HepG2 (cell line): ENCODE measurements at regions not wholly inside any gene's neighbourhood (a gene's known extent, or its start where the extent isn't known, plus 50 kb on each side); places are given as distances from the start of the nearest gene placed in this dataset.

ENCODE experiments used
- ATAC-seq: fragments of 200-7000 bp; cut with Tn5 transposase; 3 replicates; pipeline ENCODE4 v1.9.1; 2020; ENCODE audit warnings: mild to moderate bottlenecking, moderate library complexity
- BruUV-seq: library from RNA; stranded (reverse); fragments of 400-500 nt; replicated peaks from 2 replicates; lab custom pipeline; 2021; lab: Mats Ljungman, UMichigan
- CTCF ChIA-PET: fragments of 300-600 bp; formaldehyde crosslinking; extraction: SDS; loops from one replicate; lab custom pipeline; 2021; ENCODE audit warnings: low total read pairs, inconsistent platforms, low intra/inter-chr PET ratio; lab: Yijun Ruan, JAX
- POLR2A ChIA-PET: fragments of 350-600 bp; sonication (Branson Sonifier 250); formaldehyde crosslinking; loops from one replicate; lab custom pipeline; 2020; ENCODE audit warnings: antibody characterized with exemption, inconsistent platforms; lab: Yijun Ruan, JAX
- DNase-seq: peaks from one replicate; pipeline ENCODE4 v3.0.0-alpha.2; 2015; ENCODE audit warnings: low spot score
- FAIRE-seq: peaks from 3 replicates; lab custom pipeline; 2011; peaks lifted over from hg19 to GRCh38; lab: Jason Lieb, UNC
- H2AFZ ChIP-seq: one replicate; pipeline ENCODE4 v1.6.1; 2011; ENCODE audit warnings: low read length, inconsistent platforms
- H3K27ac ChIP-seq: fragments of 300-600 bp; 3 replicates; pipeline ENCODE4 v1.8.0; 2011; ENCODE audit warnings: mixed run types, mild to moderate bottlenecking, mixed read lengths, low read length, inconsistent platforms; ENCODE audit not compliant: insufficient read depth; ENCODE audit errors: extremely low read length
- H3K27me3 ChIP-seq, 2 experiments: fragments of 200-600 bp in 1 of 2; 2 replicates in 1 of 2; 3 replicates in 1 of 2; pipeline versions ENCODE4 v1.6.0 to v1.8.0; 2011; ENCODE audit warnings: low read length in 2 of 2, mild to moderate bottlenecking in 2 of 2, moderate library complexity in 2 of 2, inconsistent platforms in 1 of 2; ENCODE audit not compliant: insufficient read depth in 2 of 2, control insufficient read depth in 1 of 2
- H3K36me3 ChIP-seq, 2 experiments: fragments of 200-600 bp in 1 of 2; replicated peaks in 1 of 2; 2 replicates in 1 of 2; 3 replicates in 1 of 2; pipeline versions ENCODE4 v1.5.1 to v1.8.0; 2011; ENCODE audit warnings: low read length in 2 of 2, inconsistent platforms in 1 of 2; ENCODE audit not compliant: insufficient read depth in 2 of 2, control insufficient read depth in 1 of 2
- H3K4me1 ChIP-seq: 2 replicates; pipeline ENCODE4 v1.5.1; 2012; ENCODE audit warnings: low read length, inconsistent platforms; ENCODE audit not compliant: insufficient read depth
- H3K4me2 ChIP-seq: 2 replicates; pipeline ENCODE4 v1.6.0; 2011; ENCODE audit warnings: low read depth, low read length, inconsistent platforms
- H3K4me3 ChIP-seq, 3 experiments: fragments of 200-600 bp in 1 of 3; sonication (generic), shearing (Covaris generic) in 1 of 3; replicated peaks in 1 of 3; 2 replicates each; pipeline ENCODE4 v1.5.1; 2011 to 2016; ENCODE audit warnings: low read length in 3 of 3, inconsistent platforms in 2 of 3, low read depth in 2 of 3, mild to moderate bottlenecking in 2 of 3, control low read depth in 1 of 3, mixed read lengths in 1 of 3; ENCODE audit not compliant: insufficient read depth in 1 of 3
- H3K79me2 ChIP-seq: one replicate; pipeline ENCODE4 v1.6.1; 2011; ENCODE audit warnings: low read length, inconsistent platforms; ENCODE audit not compliant: insufficient read depth
- H3K9ac ChIP-seq: 2 replicates; pipeline ENCODE4 v1.6.0; 2011; ENCODE audit warnings: mild to moderate bottlenecking, low read depth, low read length, inconsistent platforms; ENCODE audit not compliant: insufficient read depth
- H3K9me3 ChIP-seq: 2 replicates; pipeline ENCODE4 v1.5.1; 2012; ENCODE audit warnings: mild to moderate bottlenecking, low read length
- H4K20me1 ChIP-seq: 2 replicates; pipeline ENCODE4 v1.6.0; 2011; ENCODE audit warnings: inconsistent platforms, mild to moderate bottlenecking, low read length, moderate library complexity; ENCODE audit not compliant: insufficient read depth
- ATF2 ChIP-seq: sonication (generic); formaldehyde crosslinking; IDR thresholded peaks from 2 replicates; pipeline ENCODE4 v1.4.0; 2020; ENCODE audit warnings: missing genetic modification reagents
- IRX3 ChIP-seq: sonication (generic); formaldehyde crosslinking; IDR thresholded peaks from 2 replicates; pipeline ENCODE4 v1.8.1; 2023; ENCODE audit warnings: mild to moderate bottlenecking, low read depth, missing genetic modification reagents, borderline replicate concordance
- JDP2 ChIP-seq: sonication (generic); formaldehyde crosslinking; IDR thresholded peaks from 2 replicates; pipeline ENCODE4 v1.8.1; 2022; ENCODE audit warnings: missing genetic modification reagents, borderline replicate concordance
- NR0B2 ChIP-seq: sonication (generic); formaldehyde crosslinking; IDR thresholded peaks from 2 replicates; pipeline ENCODE4 v1.4.0; 2020; ENCODE audit warnings: mild to moderate bottlenecking, missing genetic modification reagents
- SOX5 ChIP-seq: IDR thresholded peaks from 2 replicates; pipeline ENCODE4 v1.6.1; 2016; ENCODE audit warnings: borderline replicate concordance
- ZNF720 ChIP-seq: sonication (generic); formaldehyde crosslinking; IDR thresholded peaks from 2 replicates; pipeline ENCODE4 v1.4.0; 2020; ENCODE audit warnings: missing genetic modification reagents
- WGBS: methylation state at CpG from one replicate; pipeline ENCODE4 v1.1.6; 2017; ENCODE audit warnings: low lambda C conversion rate; 5-methylcytosine and 5-hydroxymethylcytosine counted together
- in situ Hi-C: cut with HindIII; loops from 2 replicates; pipeline ENCODE4 v1.10.0; 2017; ENCODE audit warnings: low pct_unique_long_range_greater_than_20kb; ENCODE audit not compliant: extremely low pct_ligation_motif_present
- intact Hi-C: fragments of 100-400 bp; cut with micrococcal nuclease; formaldehyde crosslinking; loops from one replicate; pipeline ENCODE4 v1.10.0; 2022; ENCODE audit not compliant: unreplicated experiment

GRCh38 chr7:71019706-71020105 lies 112.2 kb upstream of the GALNT17 start:
- Histone ChIP-seq H4K20me1 (no peaks in the 10 kb centered on the region), H3K4me1 (no peaks in the 10 kb centered on the region), H3K27ac (no peak overlapping the region), H3K79me2 (no peaks in the 10 kb centered on the region), H3K4me3 (no peak overlapping the region), H3K4me2 (no peak overlapping the region), H3K27me3 (no peaks in the 10 kb centered on the region), H2AFZ (no peak overlapping the region), H3K9ac (no peak overlapping the region), H3K9me3 (no peaks in the 10 kb centered on the region), H3K36me3 (no peaks in the 10 kb centered on the region)
- TF ChIP-seq NR0B2 (no peak), ZNF720 (no peak), JDP2 (no peak), IRX3 (CRISPR knock-in tag) (no peak), SOX5 (no peak)
- CTCF ChIA-PET = no interaction called here
- DNase-seq = no peak
- POLR2A ChIA-PET = no interaction called here
- BruUV-seq = no TSS peak
- FAIRE-seq = no peak
- intact Hi-C loops = no loop called here
- ATAC-seq = no peak
- in situ Hi-C loops = no loop called here
- 8% methylated on average over 5 of the region's 7 CpGs for WGBS

GRCh38 chr7:71021131-71021530 lies 110.8 kb upstream of the GALNT17 start:
- no peaks in the 10 kb centered on the region for H3K4me1 ChIP-seq
- ChIA-PET POLR2A (no interaction called here), CTCF (no interaction called here)
- no peak overlapping the region for H3K9ac ChIP-seq
- BruUV-seq = no TSS peak
- ATAC-seq (no peak), DNase-seq (no peak), FAIRE-seq (no peak)
- in situ Hi-C loops = no loop called here
- no peaks in the 10 kb centered on the region for H3K36me3 ChIP-seq
- H3K9me3 ChIP-seq = no peaks in the 10 kb centered on the region
- no peak overlapping the region for H3K27ac ChIP-seq
- no peak overlapping the region for H3K4me3 ChIP-seq
- no peaks in the 10 kb centered on the region for H3K79me2 ChIP-seq
- H3K4me2 ChIP-seq = no peak overlapping the region
- no peaks in the 10 kb centered on the region for H4K20me1 ChIP-seq
- TF ChIP-seq ATF2 (CRISPR knock-in tag) = no peak
- WGBS = 46% methylated on average over 2 of the region's 4 CpGs
- no peak overlapping the region for H2AFZ ChIP-seq
- intact Hi-C loops = no loop called here
- H3K27me3 ChIP-seq = no peaks in the 10 kb centered on the region
